ENCODE measurements at regions not wholly inside any gene's neighbourhood (a gene's known extent, or its start where the extent isn't known, plus 50 kb on each side); places are given as distances from the start of the nearest gene placed in this dataset.

DNA sequence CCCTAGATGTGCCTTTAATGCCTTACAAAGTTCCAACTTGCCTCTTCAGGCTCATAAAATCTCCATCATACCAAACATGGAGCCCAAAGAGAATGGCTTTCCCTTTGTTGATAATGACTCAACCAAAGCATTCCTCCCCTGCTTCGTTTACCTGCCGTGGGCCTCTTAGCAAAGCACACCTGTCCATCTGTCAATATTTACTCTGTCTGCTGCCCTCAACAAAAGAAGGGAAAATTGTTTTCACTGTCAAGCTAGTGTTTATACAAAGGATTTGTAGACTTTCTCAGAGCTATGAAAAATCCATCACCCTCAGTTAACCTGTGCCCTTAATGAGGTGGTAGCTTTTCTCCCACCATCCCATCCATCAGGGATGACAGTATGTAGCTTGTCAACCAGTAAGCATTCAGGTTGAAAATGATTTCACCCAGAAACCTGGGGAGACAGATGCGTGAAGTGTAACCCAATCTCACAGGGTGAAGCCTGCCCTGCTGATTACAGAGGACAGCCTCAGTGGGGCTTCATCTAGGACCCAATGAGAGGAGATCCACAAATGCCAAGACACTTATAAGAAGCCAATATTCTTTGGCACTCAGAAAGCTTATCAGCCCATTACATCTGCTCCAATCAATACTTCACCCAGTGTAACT is 278.1 kb downstream of the NUAK1 start:
- no peaks in the 10 kb centered on the region for H4K20me1 ChIP-seq (ENCODE audit: insufficient read depth, low read length)
- BruUV-seq (replicated peaks): no TSS peak
- H3K36me3 ChIP-seq (replicated peaks in 1 of 2; ENCODE audit: control insufficient read depth in 1 of 2, insufficient read depth in 2 of 2, low read length in 2 of 2): no peaks in the 10 kb centered on the region
- intact Hi-C loops (cut with micrococcal nuclease; ENCODE audit: unreplicated experiment): no loop called here
- WGBS (ENCODE audit: low lambda C conversion rate): 0% methylated on average over 3 of the region's 3 CpGs
- ChIA-PET POLR2A (no interaction called here), CTCF (ENCODE audit: low intra/inter-chr PET ratio, low total read pairs) (no interaction called here)
- DNase-seq (ENCODE audit: low spot score) (peak; percentile 19), FAIRE-seq (no peak), ATAC-seq (no peak)
- no peaks in the 10 kb centered on the region for H3K79me2 ChIP-seq (ENCODE audit: insufficient read depth, low read length)
- no peak overlapping the region for H2AFZ ChIP-seq (ENCODE audit: low read length)
- H3K9ac ChIP-seq (ENCODE audit: insufficient read depth, low read depth, low read length): no peak overlapping the region
- no peak overlapping the region for H3K27ac ChIP-seq (ENCODE audit: extremely low read length, insufficient read depth, low read length)
- H3K4me2 ChIP-seq (ENCODE audit: low read depth, low read length): no peak overlapping the region
- H3K4me3 ChIP-seq (replicated peaks in 1 of 3; ENCODE audit: insufficient read depth in 1 of 3, low read depth in 2 of 3, low read length in 3 of 3): no peak overlapping the region
- no peaks in the 10 kb centered on the region for H3K27me3 ChIP-seq (ENCODE audit: control insufficient read depth in 1 of 2, insufficient read depth in 2 of 2, low read length in 2 of 2)
- no peaks in the 10 kb centered on the region for H3K9me3 ChIP-seq (ENCODE audit: low read length)
- H3K4me1 ChIP-seq (ENCODE audit: insufficient read depth, low read length): no peaks in the 10 kb centered on the region
- in situ Hi-C loops (cut with HindIII; ENCODE audit: extremely low pct_ligation_motif_present, low pct_unique_long_range_greater_than_20kb): no loop called here
- TF ChIP-seq FOXO1 (CRISPR knock-in tag; IDR thresholded peaks at IDR 0.05) (no peak), ZNF879 (CRISPR knock-in tag; IDR thresholded peaks at IDR 0.05) (no peak), FOXP1 (IDR thresholded peaks at IDR 0.05) (no peak), FOXP1 (CRISPR knock-in tag; IDR thresholded peaks at IDR 0.05) (peak; percentile 36; the same call in 1 of the 2 replicates), ZNF619 (CRISPR knock-in tag; IDR thresholded peaks at IDR 0.05) (no peak), NFKB2 (CRISPR knock-in tag; IDR thresholded peaks at IDR 0.05; ENCODE audit: borderline replicate concordance) (no peak), ZNF431 (CRISPR knock-in tag; IDR thresholded peaks at IDR 0.05; ENCODE audit: borderline replicate concordance, low read depth) (no peak), ZSCAN21 (CRISPR knock-in tag; IDR thresholded peaks at IDR 0.05; ENCODE audit: borderline replicate concordance) (no peak), ZNF430 (CRISPR knock-in tag; IDR thresholded peaks at IDR 0.05) (no peak), ZKSCAN1 (IDR thresholded peaks at IDR 0.05; ENCODE audit: low read length) (no peak), ZBTB21 (CRISPR knock-in tag; IDR thresholded peaks at IDR 0.05) (no peak), EP300 (IDR thresholded peaks at IDR 0.05; ENCODE audit: low read depth in 2 of 2, low read length in 2 of 2) (peak in 1 of 2 experiments; percentile 34; a peak in 1 of 4 replicates), EP300 (CRISPR knock-in tag; IDR thresholded peaks at IDR 0.05; ENCODE audit: borderline replicate concordance) (no peak), ZNF83 (CRISPR knock-in tag; IDR thresholded peaks at IDR 0.05; ENCODE audit: borderline replicate concordance) (no peak), ZSCAN29 (CRISPR knock-in tag; conservative IDR thresholded peaks at IDR 0.05) (no peak), RARA (CRISPR knock-in tag; IDR thresholded peaks at IDR 0.05) (peak; percentile 66), ZFP90 (CRISPR knock-in tag; IDR thresholded peaks at IDR 0.05; ENCODE audit: borderline replicate concordance) (no peak), PTBP1 (IDR thresholded peaks at IDR 0.05; ENCODE audit: low read depth, low read length, poor library complexity, severe bottlenecking) (no peak), FOSL2 (CRISPR knock-in tag; IDR thresholded peaks at IDR 0.05) (peak; percentile 70), ZBTB7A (CRISPR knock-in tag; IDR thresholded peaks at IDR 0.05) (no peak), ATF7 (IDR thresholded peaks at IDR 0.05) (no peak), ATF7 (CRISPR knock-in tag; IDR thresholded peaks at IDR 0.05) (no peak), ZNF207 (IDR thresholded peaks at IDR 0.05; ENCODE audit: borderline replicate concordance) (no peak), HMG20B (CRISPR knock-in tag; conservative IDR thresholded peaks at IDR 0.05) (no peak)
- TF ChIP-seq, protein P1, sequence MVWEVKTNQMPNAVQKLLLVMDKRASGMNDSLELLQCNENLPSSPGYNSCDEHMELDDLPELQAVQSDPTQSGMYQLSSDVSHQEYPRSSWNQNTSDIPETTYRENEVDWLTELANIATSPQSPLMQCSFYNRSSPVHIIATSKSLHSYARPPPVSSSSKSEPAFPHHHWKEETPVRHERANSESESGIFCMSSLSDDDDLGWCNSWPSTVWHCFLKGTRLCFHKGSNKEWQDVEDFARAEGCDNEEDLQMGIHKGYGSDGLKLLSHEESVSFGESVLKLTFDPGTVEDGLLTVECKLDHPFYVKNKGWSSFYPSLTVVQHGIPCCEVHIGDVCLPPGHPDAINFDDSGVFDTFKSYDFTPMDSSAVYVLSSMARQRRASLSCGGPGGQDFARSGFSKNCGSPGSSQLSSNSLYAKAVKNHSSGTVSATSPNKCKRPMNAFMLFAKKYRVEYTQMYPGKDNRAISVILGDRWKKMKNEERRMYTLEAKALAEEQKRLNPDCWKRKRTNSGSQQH (CRISPR knock-in tag; IDR thresholded peaks at IDR 0.05; ENCODE audit: low read depth): no peak
- TF ChIP-seq, protein P2, sequence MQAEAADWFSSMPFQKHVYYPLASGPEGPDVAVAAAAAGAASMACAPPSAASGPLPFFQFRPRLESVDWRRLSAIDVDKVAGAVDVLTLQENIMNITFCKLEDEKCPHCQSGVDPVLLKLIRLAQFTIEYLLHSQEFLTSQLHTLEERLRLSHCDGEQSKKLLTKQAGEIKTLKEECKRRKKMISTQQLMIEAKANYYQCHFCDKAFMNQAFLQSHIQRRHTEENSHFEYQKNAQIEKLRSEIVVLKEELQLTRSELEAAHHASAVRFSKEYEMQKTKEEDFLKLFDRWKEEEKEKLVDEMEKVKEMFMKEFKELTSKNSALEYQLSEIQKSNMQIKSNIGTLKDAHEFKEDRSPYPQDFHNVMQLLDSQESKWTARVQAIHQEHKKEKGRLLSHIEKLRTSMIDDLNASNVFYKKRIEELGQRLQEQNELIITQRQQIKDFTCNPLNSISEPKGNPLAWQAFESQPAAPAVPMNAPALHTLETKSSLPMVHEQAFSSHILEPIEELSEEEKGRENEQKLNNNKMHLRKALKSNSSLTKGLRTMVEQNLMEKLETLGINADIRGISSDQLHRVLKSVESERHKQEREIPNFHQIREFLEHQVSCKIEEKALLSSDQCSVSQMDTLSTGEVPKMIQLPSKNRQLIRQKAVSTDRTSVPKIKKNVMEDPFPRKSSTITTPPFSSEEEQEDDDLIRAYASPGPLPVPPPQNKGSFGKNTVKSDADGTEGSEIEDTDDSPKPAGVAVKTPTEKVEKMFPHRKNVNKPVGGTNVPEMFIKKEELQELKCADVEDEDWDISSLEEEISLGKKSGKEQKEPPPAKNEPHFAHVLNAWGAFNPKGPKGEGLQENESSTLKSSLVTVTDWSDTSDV (CRISPR knock-in tag; IDR thresholded peaks at IDR 0.05): no peak
